NCI-H1105 treated with DMSO at 0.1 percent for 48 hours (cell line): ENCODE measurements at regions not wholly inside any gene's neighbourhood (a gene's known extent, or its start where the extent isn't known, plus 50 kb on each side); places are given as distances from the start of the nearest gene placed in this dataset.
"Not testable (repeated sequence)": the region's sequence is repeated elsewhere in the genome, so short reads cannot be mapped to it uniquely, and the experiment has no call there.

Experiments
- DNase-seq: peaks from one replicate; lab custom pipeline; 2025; lab: John Stamatoyannopoulos, UW

DNA sequence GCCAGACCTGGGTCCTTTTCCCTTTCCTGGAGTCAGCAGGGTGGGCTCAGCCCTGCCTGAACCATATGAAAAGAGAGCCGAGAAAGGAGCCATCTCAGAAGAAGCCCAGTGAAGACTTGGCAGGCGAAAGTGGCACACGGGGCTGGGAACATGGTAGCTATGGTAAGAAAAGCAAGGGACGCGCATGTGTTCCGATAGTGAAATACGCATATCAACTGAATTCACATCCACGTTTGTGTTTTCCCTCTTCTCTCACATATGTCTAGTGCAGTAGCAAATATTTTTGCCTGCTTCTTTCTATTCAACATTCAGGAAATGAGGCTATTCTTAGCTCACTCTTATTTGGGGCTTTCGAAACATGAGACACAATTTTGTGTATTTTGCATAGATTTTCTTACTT is 54.1 kb upstream of the PEG3 start:
- DNase-seq: no peak

DNA sequence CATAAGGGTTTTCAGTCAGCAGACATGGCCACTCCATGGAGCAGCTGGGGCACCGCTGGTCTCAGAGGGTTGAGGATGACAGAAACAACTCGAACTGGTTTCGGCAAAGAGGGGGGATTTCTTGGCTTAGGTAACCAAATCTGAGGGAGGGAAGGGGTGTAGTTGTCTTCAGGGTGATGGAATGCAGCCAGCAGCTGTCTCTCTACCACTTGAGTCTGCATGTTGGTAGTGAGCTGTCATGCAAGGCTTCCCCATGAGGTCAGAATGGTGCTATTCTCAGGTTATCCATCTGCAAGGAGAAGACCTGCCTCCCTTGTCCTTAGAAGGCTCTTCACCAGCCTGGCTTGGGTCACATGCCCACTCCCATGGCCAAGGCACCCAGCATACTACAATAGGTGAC is 55.6 kb upstream of the PEG3 start:
- no peak for DNase-seq

DNA sequence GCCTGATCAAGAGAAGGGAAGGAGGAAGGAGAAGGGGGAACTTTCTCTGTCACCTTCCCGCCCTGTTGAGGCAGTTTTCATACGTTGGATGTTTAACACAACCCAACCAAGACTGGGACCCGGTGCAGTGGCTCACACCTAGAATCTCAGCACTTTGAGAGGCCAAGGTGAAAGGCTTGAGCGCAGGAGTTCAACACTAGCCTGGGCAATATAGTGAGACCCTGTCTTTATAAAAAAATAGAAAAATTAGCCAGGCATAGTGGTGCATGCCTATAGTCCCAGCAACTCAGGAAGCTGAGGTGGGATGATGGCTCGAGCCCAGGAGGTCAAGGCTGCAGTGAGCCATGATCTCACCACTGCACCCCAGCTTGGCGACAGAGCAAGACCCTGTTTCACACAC is 59.4 kb upstream of the PEG3 start:
- DNase-seq: no peak

DNA sequence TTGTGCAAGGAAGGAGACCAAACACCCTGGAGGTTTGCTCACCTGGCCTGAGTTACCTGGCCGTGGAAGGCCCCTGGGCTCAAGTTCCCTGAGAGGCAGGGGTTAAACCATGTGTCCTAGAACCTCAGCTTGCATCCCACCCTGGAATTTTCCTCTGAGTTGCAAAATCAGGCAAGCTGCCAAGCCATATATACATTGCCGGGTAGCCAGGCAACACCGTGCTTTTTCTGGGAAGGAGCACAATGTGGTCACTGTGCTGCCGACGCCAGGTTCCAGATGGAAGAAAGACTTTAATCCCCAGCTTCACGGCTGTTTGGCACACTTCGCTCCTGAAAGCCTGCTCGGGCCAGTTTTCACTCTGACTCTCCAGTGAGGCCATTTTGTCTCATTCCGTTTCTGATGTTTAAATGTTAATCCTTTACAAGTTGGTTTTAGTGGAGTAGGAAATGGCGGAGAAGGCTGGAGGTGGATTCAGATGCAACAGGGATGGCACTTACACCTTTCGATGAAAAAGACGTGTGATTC is 60.1 kb upstream of the PEG3 start:
- DNase-seq: peak; percentile 5

DNA sequence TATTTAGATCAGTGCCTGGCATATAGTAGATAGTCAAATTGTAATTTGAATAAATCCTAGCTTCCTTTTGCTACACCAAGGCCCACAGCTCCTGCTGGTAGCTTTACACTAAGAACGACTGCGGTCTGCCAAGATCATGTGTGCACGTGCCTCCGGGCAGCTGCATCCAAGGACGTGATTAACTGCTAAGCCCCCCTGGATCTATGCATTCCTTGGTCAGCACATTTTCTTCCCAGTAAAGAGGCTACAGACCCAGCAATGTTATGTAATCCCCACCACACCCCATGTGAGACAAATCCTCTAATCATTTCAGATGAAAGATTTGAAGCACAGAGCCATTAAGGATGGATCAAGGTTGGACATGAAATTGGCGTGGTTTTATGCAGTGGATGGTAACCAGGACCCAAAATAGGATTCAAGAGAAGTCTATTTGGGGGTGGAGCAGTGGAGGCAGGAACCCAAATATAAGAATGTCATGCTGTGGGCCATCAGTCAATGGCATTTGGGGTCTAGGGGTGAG is 65.2 kb upstream of the PEG3 start:
- DNase-seq: no peak

DNA sequence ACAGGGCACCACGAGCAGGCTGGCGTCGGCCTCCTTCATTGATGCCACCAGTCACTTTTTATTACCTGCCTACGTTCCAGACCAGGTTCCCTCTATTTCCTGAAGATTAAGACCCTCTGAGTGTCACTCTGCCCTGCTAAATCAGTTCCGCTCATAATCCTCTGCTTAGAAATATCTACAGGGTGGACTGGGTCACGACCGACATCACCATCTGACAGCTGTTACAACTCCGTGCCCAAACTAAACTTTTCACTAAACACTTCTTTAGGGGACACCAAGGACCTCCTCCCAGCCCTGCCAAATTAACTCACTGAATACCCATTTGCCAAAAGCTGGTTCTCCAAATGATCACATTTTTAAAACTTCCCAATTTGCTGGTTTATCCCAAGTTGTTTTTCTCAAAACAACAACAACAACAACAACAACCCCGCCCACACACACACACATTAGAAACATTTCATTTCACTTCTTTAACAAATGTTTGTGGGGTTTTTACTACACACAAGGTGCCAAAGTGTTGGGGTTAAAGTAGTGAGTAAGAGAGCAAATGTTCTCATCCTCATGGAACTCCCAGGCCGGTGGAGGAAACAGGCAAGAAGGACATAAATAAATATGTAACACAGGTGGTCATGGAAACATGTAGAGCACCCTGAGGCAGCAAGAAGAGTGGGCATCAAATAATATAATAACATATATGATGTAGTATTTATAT is 72.0 kb upstream of the PEG3 start:
- DNase-seq: no peak

DNA sequence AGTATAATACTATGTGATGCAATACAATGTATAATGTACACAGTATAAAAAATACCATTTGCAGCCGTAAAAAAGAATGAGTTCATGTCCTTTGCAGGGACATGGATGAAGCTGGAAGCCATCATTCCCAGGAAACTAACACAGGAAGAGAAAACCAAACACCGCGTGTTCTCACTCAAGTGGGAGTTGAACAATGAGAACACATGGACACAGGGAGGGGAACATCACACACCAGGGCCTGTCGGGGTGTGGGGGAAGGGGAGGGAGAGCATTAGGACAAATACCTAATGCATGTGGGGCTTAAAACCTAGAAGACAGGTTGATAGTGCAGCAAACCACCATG is 72.6 kb upstream of the PEG3 start:
- not testable (repeated sequence) for DNase-seq

DNA sequence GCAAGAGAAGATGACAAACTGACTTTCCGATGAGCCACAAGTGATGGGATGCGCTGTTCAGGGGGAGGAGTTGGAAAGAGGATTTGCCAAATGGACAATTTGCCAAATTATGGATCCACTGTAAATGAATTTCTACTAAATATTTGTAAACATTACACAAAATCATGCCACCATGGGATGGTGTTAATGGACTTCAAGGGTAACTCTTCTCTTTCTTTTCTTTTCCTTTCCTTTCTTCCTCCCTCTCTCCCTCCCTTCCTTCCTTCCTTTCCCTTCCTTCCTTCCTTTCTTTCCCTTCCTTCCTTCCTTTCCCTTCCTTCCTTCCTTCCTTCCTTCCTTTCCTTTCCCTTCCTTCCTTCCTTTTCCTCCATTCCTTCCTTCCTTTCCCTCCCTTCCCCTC is 76.0 kb upstream of the PEG3 start:
- DNase-seq: no peak

DNA sequence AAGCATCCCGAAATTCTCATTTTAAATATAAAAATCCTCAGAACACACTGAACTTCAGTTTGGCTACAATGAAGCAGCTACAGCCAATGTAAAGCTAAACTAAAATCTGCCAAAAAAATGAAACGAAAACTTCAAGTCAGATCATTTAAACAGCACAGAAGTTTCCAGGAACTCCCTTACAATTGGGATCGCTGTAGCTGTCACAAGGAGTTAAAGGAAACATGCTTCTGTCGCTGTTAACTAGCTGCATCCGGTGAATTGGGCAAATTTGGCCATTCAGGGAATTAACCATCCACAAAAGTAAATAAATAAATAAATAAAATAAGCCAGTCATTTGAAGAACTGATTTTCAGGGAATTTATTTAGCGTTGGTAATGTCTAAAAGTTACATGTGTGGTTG is 77.0 kb upstream of the PEG3 start:
- no peak for DNase-seq

DNA sequence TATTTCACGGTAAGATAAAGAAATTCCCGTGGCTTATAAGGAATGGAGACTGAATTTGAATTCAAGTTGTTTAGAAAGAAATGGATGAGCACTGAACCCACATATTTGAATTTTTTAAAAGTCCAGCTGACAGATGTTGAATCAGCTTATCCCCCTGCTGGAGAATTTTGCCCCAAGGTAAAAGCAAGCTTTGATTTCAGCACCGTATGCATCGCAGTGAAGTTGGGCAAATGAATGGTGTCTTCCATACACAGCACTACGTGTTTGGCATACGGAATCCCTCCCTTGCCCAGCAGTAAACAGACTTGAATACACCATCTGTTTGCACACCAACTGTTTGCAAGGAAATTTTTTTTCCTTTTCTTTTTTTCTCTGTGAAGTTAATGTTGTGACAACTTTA is 77.5 kb upstream of the PEG3 start:
- DNase-seq: no peak

DNA sequence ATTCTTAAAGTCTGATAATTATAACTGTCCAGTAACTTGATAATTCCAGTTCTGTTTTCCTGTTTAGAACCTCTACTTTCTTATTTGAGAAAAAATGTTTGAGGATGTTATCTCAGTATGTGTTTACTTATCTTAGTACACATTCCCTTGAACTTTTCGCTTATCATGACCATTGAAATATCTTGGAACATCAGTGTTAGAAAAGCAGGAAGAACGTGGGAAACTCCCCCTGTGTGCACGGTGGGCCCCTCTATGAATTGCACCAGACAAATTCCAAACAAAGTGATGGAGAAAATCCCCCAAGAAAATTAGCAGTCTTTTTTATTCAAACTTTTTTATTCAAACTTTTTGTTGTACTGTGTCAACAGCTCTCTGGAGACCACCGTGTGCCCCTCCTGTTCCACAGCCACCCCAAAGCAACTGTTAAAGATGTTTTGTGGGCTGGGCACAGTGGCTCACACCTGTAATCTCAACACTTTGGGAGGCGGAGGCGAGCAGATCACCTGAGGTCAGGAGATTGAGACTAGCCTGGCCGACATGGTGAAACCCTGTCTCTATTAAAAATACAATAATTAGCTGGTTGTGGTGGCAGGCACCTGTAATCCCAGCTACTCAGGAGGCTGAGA is 78.3 kb upstream of the PEG3 start:
- no peak for DNase-seq

DNA sequence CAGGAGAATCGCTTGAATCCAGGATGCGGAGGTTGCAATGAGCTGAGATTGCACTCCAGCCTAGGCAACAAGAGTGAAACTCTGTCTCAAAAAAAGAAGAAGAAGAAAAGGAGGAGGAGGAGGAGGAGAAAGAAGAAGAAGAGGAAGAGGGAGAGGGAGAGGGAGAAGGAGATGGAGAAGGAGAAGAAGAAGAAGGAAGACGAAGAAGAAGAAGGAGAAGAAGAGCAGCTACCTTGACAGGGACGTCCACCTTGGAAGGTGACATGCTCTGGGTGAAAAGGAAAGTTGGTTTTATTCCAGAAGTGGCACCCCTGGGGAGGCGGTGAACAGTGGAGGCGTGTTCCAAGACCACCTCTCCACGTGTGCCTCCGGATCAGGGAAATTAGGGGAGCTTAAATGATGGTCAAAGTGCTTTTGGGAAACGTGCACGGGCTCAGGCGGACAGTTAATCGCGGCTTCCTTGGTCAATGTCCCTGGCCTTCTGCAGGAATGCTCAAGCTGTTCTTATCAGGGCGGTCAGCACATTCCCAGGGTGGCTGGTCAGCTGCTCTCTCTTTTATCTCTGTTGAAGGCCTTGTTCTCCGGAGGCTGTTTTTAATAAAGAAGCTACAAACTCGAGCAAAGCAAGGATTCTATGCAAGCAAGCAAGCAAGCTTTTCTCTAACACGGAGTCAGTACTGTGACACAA is 78.9 kb upstream of the PEG3 start:
- no peak for DNase-seq

DNA sequence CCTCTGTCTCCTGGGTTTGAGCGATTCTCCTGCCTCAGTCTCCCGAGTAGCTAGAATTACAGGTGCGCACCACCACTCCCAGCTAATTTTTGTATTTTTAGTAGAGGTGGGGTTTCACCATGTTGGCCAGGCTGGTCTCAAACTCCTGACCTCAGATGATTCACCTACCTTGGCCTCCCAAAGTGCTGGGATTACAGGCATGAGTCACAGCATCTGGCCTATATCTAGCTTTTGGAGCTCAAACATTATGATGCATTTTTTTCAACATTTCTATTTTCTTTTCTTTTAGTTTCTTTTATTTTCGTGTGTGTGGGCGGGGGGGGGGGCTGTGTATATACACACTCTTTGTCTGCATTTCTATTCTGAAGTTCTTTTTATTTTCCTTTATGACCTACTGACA is 85.6 kb upstream of the PEG3 start:
- DNase-seq: not testable (repeated sequence)

DNA sequence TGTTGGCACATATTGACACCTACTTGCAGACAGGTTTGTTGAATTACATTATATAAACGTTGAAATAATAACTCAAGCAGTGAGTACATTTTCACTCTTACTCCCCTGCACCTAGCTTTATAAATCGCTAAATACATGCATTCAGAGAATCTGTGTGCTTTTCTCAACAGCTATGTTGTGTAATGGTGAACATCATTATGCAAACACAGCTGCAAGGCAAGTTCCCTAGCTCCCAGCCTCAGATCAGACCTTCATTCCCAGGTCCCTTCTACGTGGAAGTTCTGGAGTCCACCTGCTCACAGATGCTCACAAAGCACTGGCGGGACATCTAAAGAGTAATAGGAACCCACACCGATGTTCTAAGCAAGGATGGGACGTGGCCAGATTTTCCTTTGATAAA is 86.8 kb upstream of the PEG3 start:
- DNase-seq: no peak

DNA sequence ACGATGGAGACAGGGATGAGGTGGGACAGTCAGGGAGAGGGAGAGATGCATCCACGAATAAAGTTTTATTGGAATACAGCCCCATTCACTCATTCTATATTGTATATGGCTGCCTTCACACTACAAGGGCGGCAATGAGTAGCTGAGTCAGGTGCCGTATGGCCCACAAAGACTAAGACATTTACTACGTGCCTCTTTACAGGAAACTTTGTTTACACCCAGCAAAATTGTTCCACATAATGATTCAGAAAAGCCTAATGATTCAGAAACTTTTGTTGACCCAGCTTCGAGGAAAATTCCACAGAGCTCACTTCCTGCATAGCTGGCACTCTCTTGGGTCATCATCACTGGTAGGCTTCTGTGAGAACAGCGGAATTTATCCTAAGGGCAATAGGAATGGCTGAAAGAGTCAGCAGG is 87.3 kb upstream of the PEG3 start:
- no peak for DNase-seq

DNA sequence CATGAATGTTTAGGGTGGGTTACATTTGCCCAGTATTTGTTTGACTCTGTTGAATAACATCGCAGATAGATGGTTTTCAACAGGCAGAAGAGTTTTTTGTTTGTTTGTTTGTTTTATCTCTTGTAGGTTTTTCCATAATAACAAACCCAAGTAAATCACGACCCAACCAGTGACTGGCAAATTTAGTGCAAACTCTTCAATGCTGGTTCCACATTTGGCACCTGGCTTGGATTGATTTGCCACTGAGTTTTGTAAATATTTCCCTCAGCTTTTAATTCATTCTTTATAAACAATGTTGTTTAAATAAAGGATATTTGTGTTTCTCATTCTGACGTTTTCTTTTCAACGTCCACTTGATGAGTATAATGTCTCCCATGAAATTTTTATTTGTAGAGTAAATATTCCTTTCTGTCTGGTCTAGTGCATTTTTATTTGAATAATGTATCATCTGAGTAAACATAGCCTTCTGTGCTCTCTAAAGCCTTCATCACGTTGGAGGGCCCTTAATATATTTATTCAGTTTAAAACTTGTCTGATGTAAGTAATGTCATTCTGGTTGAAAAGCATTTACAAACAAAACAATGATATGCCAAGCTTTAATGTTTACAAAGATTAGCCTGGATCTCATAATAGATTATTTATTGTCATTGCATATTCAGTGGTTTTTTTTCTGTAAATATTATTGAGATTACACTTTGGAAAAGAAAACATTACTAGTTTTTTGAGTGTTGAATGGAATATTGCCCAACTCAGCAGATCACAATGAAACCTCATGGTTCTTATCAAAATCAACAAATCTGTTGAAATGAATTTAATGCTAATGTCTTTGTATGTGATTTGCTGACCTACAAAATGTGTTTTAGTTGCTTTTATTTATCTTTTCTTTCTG is 90.4 kb upstream of the PEG3 start:
- no peak for DNase-seq

DNA sequence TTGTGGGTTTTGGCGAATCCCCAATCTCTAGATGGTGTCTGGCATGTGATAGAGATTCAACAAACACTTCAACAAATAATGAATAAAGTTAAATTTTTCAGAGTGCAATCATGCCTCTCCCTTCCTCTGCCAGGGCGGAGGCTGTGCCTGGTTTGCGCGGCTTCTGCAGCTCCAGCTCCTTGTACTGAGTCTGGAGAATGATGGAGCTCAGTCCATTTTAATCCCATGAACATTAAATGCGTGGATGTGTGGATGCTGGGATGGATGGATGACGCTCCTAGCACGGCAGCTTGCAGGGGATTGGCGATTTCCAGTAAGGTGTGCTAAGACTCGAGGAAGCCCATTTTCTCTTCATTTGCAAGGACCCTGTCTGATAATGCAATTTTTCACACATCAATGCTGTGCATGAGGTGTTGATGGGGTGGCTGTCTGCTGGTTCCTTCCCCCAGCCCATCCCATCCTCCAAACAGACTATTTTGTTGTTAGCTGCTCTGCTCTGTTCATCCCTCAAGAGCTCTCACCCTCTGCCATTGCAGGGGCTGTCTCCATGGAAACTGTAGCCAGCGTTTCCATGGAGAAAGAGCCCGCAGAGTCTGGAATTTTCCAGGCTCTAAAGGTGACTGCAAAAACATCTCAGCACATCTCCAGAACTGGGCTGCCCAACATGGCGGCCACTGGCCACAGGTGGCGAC is 92.6 kb upstream of the PEG3 start:
- peak; percentile 2 for DNase-seq

DNA sequence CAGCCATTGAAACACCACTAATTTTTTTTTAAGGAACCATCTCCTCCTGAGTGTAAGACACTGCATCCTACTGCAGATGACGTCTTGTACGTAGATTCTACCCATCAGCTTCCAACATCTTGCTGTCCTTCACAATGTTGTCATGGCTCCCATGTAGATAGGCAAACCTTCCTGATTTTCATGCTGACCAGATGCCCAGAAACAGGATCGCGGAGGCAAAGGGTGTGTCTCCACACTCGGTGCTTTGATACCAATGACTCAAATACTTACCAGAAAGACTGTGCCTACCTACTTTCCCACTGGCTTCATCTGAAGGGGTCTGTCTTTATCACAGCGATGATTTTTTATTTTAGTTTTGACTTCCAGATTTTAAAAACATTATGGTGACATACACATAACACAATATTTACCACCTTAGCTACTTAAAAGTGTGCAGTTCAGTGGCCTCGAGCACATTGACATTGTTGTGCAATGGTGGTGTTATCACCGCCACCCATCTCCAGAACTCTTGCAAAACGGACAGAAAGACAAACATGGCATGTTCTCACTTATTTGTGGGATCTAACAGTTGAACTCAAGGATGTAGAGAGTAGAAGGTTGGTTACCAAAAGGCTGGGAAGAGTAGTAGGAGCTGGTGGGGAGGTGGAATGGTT is 94.0 kb upstream of the PEG3 start:
- no peak for DNase-seq

DNA sequence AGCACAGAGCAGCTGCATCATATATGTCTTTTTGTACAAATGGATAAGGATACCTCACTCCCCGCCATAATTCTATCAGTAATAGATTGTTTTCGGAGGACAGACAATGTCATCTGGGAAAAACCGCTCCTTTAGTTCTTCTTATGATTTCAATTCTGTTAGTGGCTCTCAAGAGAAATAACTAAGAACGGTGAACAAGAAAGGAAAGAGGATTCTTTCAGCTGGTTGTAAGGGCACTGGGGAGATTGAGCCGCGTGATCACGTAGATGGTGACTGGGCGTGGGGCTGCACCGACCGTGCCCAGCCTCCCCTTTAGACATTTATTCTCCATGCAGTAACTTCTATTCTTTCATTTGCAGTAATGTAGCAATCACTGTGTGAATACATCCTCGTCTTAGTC is 99.4 kb upstream of the PEG3 start:
- DNase-seq: no peak

DNA sequence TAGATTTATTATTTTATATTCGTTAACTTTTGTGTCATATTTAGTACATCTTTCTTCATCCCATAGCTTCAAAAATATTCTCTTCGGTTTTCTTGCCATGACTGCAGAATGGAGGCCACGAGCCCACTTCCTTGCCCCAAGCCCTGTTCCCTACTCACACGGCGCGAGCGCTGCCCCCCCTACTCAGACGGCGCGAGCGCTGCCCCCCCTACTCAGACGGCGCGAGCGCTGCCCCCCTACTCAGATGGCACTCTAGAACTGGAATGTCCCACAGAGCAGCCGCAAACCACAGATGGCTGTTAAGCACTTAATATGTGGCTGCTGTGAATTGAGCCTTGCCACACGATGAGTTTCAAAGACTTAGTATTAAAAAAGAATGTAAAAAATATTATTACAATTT is 102.2 kb upstream of the PEG3 start:
- no peak for DNase-seq

DNA sequence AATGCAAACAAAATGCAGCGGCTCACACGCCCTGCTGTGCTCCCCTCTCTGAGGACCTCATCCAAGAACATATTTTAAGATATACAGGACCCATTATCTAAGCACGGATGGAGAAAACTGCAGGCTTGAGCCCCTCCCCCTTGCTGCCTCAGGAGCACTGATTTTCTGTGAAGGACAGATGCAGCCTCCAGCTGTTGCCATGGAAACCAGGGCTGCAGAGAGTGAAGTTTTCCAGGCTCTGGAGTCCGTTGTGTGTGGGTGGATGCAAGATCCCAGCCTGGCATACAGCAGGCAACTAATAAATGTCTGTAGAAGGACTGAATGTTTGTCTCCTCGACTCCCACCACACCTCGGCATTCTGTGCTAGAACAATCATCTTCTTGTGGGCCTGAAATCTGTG is 105.6 kb upstream of the PEG3 start:
- no peak for DNase-seq
